WERI-Rb-1 (cell line): ENCODE measurements at regions not wholly inside any gene's neighbourhood (a gene's known extent, or its start where the extent isn't known, plus 50 kb on each side); places are given as distances from the start of the nearest gene placed in this dataset.

Source experiments
- DNase-seq: peaks from one replicate; pipeline ENCODE4 v3.0.0-alpha.2; 2020
- H3K27ac ChIP-seq: fragments of 250-450 bp; sonication (Bioruptor Pico); 2 replicates; pipeline ENCODE4 v1.5.1; 2020; ENCODE audit warnings: mild to moderate bottlenecking, moderate library complexity
- H3K27me3 ChIP-seq: fragments of 250-450 bp; sonication (Bioruptor Pico); 2 replicates; pipeline ENCODE4 v1.5.1; 2021; ENCODE audit warnings: mild to moderate bottlenecking, low read depth, moderate library complexity; ENCODE audit not compliant: insufficient read depth, severe bottlenecking
- H3K36me3 ChIP-seq: fragments of 250-450 bp; sonication (Bioruptor Pico); 2 replicates; pipeline ENCODE4 v1.5.1; 2020; ENCODE audit warnings: mild to moderate bottlenecking, moderate library complexity
- H3K4me3 ChIP-seq: 2 replicates; pipeline ENCODE4 v1.5.1; 2011; ENCODE audit warnings: low read depth, mild to moderate bottlenecking, control low read depth, low read length
- H3K9me3 ChIP-seq: fragments of 250-450 bp; sonication (Bioruptor Pico); 2 replicates; pipeline ENCODE4 v1.5.1; 2021; ENCODE audit warnings: mild to moderate bottlenecking, moderate library complexity; ENCODE audit not compliant: severe bottlenecking
- CTCF ChIP-seq: IDR thresholded peaks from 2 replicates; pipeline ENCODE4 v1.5.1; 2011; ENCODE audit warnings: low read depth, mild to moderate bottlenecking, control low read depth, inconsistent platforms, low read length

- H3K36me3 ChIP-seq: no peaks in the 10 kb centered on the region
- no peak overlapping the region for H3K27ac ChIP-seq
- no peak for DNase-seq
- no peak for TF ChIP-seq CTCF
- no peaks in the 10 kb centered on the region for H3K9me3 ChIP-seq
- H3K4me3 ChIP-seq: no peak overlapping the region
- no peaks in the 10 kb centered on the region for H3K27me3 ChIP-seq
These were observed 380.7 kb downstream of the MRPS30 start for GRCh38 chr5:45189481-45189880.

GRCh38 chr5:45195026-45195425 is 386.3 kb downstream of the MRPS30 start:
- no peak overlapping the region for H3K4me3 ChIP-seq
- no peaks in the 10 kb centered on the region for H3K9me3 ChIP-seq
- H3K36me3 ChIP-seq: no peaks in the 10 kb centered on the region
- no peak for TF ChIP-seq CTCF
- no peaks in the 10 kb centered on the region for H3K27me3 ChIP-seq
- DNase-seq: no peak
- no peak overlapping the region for H3K27ac ChIP-seq
